Right lobe of liver (tissue), 6 donors: ENCODE measurements at regions not wholly inside any gene's neighbourhood (a gene's known extent, or its start where the extent isn't known, plus 50 kb on each side); places are given as distances from the start of the nearest gene placed in this dataset.

Source experiments
- ATAC-seq, 4 donors: fragments of 200-7000 bp; cut with Tn5 transposase; one replicate each; pipeline ENCODE4 v1.9.1; 2020; ENCODE audit warnings: mild to moderate bottlenecking in 4 of 4, moderate library complexity in 4 of 4
- DNase-seq, 3 donors: peaks; one replicate each; pipeline ENCODE4 v3.0.0-alpha.2; 2020
- H3K27ac ChIP-seq, 3 donors: fragments of 200-600 bp; one replicate each; pipeline ENCODE4 v1.8.0; 2022
- H3K27me3 ChIP-seq, 2 donors: fragments of 200-600 bp; one replicate each; pipeline ENCODE4 v1.8.0; 2022
- H3K36me3 ChIP-seq, 4 donors: fragments of 200-600 bp; sonication (generic) in 1 of 4; one replicate each; pipeline versions ENCODE4 v1.5.1 to v1.8.0; 2017 to 2022; ENCODE audit warnings: control low read depth in 1 of 4
- H3K4me1 ChIP-seq, 4 donors: fragments of 200-600 bp; sonication (generic) in 1 of 4; one replicate each; pipeline versions ENCODE4 v1.5.1 to v1.8.0; 2017 to 2022; ENCODE audit warnings: control low read depth in 1 of 4
- H3K4me3 ChIP-seq, 3 donors: fragments of 200-600 bp; one replicate each; pipeline ENCODE4 v1.8.0; 2022
- H3K9me3 ChIP-seq, 4 donors: fragments of 200-600 bp; sonication (generic) in 1 of 4; one replicate each; pipeline versions ENCODE4 v1.5.1 to v1.8.0; 2017 to 2022; ENCODE audit warnings: control low read depth in 1 of 4
- POLR2A ChIP-seq: fragments of 450-650 bp; IDR thresholded peaks from one replicate; pipeline ENCODE4 v1.6.1; 2017; ENCODE audit warnings: antibody characterized with exemption, mild to moderate bottlenecking
- WGBS: methylation state at CpG from one replicate; pipeline ENCODE4 v1.1.6; 2018; ENCODE audit warnings: low coverage, low lambda C conversion rate; ENCODE audit not compliant: insufficient coverage; ENCODE audit errors: missing lambda C conversion rate; 5-methylcytosine and 5-hydroxymethylcytosine counted together
- intact Hi-C, 2 donors: fragments of 100-400 bp; cut with DNase I; formaldehyde crosslinking; loops; one replicate each; pipeline versions ENCODE4 v1.11.2 to v1.14.1; 2022
- TF ChIP-seq, protein P1 (sequence below), 4 donors: fragments of 200-600 bp in 3 of 4; fragments of 450-650 bp in 1 of 4; IDR thresholded peaks; one replicate each; pipeline versions ENCODE4 v1.5.1 to v1.8.0; 2016 to 2022; ENCODE audit warnings: antibody characterized with exemption in 4 of 4, mild to moderate bottlenecking in 2 of 4
- donor health status: DM: no; HTN: yes; CAD: no.
- donor health status: DM: no; HTN: no; CAD: no.
- donor health status: DM: no; HTN: no; CAD: no.
- donor health status: DM: no; HTN: yes; CAD: no.
- donor health status: DM: no; HTN: yes; CAD: no.

- 27% methylated on average over 1 of the region's 1 CpG for WGBS
Observed at GRCh38 chr12:23342407-23342806, 607.1 kb downstream of the SOX5 start.

GRCh38 chr12:23349564-23349963 is 599.9 kb downstream of the SOX5 start:
- TF ChIP-seq, protein P1, sequence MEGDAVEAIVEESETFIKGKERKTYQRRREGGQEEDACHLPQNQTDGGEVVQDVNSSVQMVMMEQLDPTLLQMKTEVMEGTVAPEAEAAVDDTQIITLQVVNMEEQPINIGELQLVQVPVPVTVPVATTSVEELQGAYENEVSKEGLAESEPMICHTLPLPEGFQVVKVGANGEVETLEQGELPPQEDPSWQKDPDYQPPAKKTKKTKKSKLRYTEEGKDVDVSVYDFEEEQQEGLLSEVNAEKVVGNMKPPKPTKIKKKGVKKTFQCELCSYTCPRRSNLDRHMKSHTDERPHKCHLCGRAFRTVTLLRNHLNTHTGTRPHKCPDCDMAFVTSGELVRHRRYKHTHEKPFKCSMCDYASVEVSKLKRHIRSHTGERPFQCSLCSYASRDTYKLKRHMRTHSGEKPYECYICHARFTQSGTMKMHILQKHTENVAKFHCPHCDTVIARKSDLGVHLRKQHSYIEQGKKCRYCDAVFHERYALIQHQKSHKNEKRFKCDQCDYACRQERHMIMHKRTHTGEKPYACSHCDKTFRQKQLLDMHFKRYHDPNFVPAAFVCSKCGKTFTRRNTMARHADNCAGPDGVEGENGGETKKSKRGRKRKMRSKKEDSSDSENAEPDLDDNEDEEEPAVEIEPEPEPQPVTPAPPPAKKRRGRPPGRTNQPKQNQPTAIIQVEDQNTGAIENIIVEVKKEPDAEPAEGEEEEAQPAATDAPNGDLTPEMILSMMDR (IDR thresholded peaks at IDR 0.05): no peak
- no peak for TF ChIP-seq POLR2A
- intact Hi-C loops: no loop called here
- H3K36me3 ChIP-seq: no peaks in the 10 kb centered on the region

More at GRCh38 chr12:23342407-23342806, 607.1 kb downstream of the SOX5 start:
- H3K4me1 ChIP-seq: peaks cover 0 to 11% (median 0%) of the 10 kb centered on the region in 4 donors
- DNase-seq (no peak), ATAC-seq (peak; percentile 83 to 94 (median 90))
- H3K27ac ChIP-seq: peak overlapping the region in 1 of 3 donors; percentile 13
- H3K9me3 ChIP-seq: no peaks in the 10 kb centered on the region
- no peak overlapping the region for H3K4me3 ChIP-seq
- TF ChIP-seq POLR2A: no peak
- TF ChIP-seq, protein P1 (IDR thresholded peaks at IDR 0.05): no peak
- intact Hi-C loops: no loop called here
- H3K27me3 ChIP-seq: no peaks in the 10 kb centered on the region
- no peaks in the 10 kb centered on the region for H3K36me3 ChIP-seq

DNA sequence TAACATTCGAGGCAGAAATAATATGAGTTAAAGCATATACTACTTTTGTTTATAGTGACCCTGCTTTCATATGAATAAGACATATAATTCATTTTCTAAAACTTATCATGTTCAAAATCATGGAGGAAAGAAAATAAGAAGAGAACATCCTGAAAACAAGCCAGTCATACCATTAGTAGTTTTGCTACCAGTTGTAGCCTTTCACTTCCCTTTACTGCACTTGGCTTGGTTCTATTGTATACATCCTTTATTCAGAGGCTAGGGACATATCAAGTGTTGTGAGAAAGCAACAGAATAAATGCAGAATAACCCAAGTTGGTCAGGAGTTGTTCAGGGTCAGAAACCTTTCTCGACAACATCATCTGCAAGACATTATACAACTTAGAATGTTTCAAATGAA is 598.7 kb downstream of the SOX5 start:
- Histone ChIP-seq H3K9me3 (no peaks in the 10 kb centered on the region), H3K4me1 (no peaks in the 10 kb centered on the region), H3K27ac (no peak overlapping the region), H3K4me3 (no peak overlapping the region), H3K36me3 (no peaks in the 10 kb centered on the region), H3K27me3 (no peaks in the 10 kb centered on the region)
- TF ChIP-seq POLR2A: no peak
- TF ChIP-seq, protein P1 (IDR thresholded peaks at IDR 0.05): no peak
- intact Hi-C loops: no loop called here
- 73% methylated on average over 2 of the region's 2 CpGs for WGBS
- ATAC-seq (no peak), DNase-seq (no peak)

More at GRCh38 chr12:23349564-23349963, 599.9 kb downstream of the SOX5 start:
- no peak overlapping the region for H3K27ac ChIP-seq
- no peak overlapping the region for H3K4me3 ChIP-seq
- no peak for DNase-seq
- ATAC-seq: no peak
- no peaks in the 10 kb centered on the region for H3K9me3 ChIP-seq
- no peaks in the 10 kb centered on the region for H3K27me3 ChIP-seq
- 60% methylated on average over 2 of the region's 3 CpGs for WGBS
- no peaks in the 10 kb centered on the region for H3K4me1 ChIP-seq

DNA sequence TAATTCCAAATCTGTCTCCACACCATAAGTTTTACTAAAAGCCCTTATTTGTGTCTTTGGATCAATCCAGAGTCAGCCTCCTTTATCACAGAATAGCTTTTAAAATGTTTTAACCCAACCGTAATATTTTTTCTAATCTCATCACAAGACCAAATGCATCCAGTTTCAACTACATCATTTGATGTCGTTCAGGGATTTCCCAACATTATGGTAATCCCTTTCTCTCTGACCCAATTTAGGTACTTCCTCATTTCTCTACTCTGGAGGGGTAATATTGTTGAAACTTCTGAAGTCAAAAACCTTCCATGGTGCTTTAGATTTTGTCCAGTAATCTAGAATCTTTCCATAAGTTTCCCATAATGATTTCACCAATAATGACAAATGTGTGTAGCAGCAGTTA is 596.8 kb downstream of the SOX5 start:
- WGBS: 71% methylated on average over 2 of the region's 2 CpGs
- no peaks in the 10 kb centered on the region for H3K36me3 ChIP-seq
- no peak overlapping the region for H3K27ac ChIP-seq
- no peak overlapping the region for H3K4me3 ChIP-seq
- H3K9me3 ChIP-seq: no peaks in the 10 kb centered on the region
- DNase-seq (no peak), ATAC-seq (no peak)
- intact Hi-C loops: no loop called here
- no peak for TF ChIP-seq POLR2A
- TF ChIP-seq, protein P1 (IDR thresholded peaks at IDR 0.05): no peak
- no peaks in the 10 kb centered on the region for H3K27me3 ChIP-seq
- no peaks in the 10 kb centered on the region for H3K4me1 ChIP-seq

DNA sequence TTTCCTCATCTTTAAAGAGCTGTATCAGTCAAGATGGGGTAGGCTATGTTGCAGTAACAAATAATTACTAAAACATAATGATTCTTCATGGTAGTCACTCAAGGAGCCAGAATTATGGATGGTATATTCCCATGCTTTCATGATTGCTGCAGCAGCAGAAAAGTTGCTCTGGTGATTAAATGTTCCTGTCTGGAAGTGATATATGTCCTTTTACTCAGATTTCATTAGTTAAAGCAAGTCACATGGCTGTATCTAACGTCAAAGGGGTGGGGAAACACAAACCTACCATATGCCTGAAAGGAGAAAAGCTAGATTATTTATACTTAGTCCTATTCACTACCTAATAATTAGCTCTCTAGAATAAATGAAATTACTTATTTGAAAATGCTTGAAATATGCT is 594.7 kb downstream of the SOX5 start:
- DNase-seq (no peak), ATAC-seq (no peak)
- no peaks in the 10 kb centered on the region for H3K4me1 ChIP-seq
- H3K36me3 ChIP-seq: no peaks in the 10 kb centered on the region
- intact Hi-C loops: no loop called here
- H3K27ac ChIP-seq: no peak overlapping the region
- H3K4me3 ChIP-seq: no peak overlapping the region
- TF ChIP-seq, protein P1 (IDR thresholded peaks at IDR 0.05): no peak
- no peak for TF ChIP-seq POLR2A
- WGBS: 52% methylated on average over 1 of the region's 1 CpG
- no peaks in the 10 kb centered on the region for H3K27me3 ChIP-seq
- no peaks in the 10 kb centered on the region for H3K9me3 ChIP-seq
